ENCODE measurements at regions not wholly inside any gene's neighbourhood (a gene's known extent, or its start where the extent isn't known, plus 50 kb on each side); places are given as distances from the start of the nearest gene placed in this dataset.

DNA sequence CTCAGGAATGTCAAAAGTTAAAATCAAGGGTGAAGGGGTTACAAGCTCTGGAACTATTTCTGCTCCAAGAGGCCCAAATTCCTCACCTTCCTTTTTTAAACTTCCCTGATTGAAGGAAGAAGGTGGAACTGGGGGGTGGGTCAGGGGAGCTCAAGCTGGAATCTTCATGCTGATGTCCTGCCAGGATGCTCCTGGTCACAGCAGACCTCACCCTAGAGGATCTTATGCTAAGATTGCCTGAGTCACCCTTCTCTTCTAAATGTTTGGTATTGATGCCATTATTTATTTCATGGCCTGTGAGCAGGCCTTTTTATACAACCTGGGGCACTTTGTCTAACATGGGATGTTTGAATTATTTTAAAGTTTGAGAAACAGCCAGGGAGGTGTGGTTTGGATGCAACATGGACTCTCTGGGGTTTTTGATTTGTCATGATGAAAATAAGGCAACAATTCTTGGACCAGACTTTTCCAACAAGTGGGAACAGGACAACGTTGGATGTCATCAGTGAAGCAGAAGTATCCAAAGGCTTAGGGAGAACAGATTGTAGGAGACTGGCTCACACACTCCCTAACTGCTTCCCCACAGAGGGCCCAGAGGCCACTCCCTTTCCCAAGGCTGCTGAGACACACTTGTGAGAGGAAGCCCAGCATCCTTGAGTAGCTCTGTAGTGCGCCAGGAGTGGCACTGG, 420.2 kb upstream of the MEX3C start:
- no peaks in the 10 kb centered on the region for H3K36me3 Mint-ChIP-seq (ENCODE audit: low read depth)
- no peak overlapping the region for H3K4me3 Mint-ChIP-seq
- peaks cover 29% of the 10 kb centered on the region for H3K27me3 Mint-ChIP-seq
- no peak for DNase-seq
- H3K4me1 Mint-ChIP-seq (ENCODE audit: low read depth), result no peaks in the 10 kb centered on the region
- H3K9me3 Mint-ChIP-seq, result no peaks in the 10 kb centered on the region
- H3K27ac Mint-ChIP-seq, result no peak overlapping the region

- no peaks in the 10 kb centered on the region for H3K36me3 Mint-ChIP-seq (ENCODE audit: low read depth)
- H3K4me3 Mint-ChIP-seq, result no peak overlapping the region
- H3K27me3 Mint-ChIP-seq, result peaks cover 37% of the 10 kb centered on the region
These were observed 421.8 kb upstream of the MEX3C start for GRCh38 chr18:51619283-51619682.

DNA sequence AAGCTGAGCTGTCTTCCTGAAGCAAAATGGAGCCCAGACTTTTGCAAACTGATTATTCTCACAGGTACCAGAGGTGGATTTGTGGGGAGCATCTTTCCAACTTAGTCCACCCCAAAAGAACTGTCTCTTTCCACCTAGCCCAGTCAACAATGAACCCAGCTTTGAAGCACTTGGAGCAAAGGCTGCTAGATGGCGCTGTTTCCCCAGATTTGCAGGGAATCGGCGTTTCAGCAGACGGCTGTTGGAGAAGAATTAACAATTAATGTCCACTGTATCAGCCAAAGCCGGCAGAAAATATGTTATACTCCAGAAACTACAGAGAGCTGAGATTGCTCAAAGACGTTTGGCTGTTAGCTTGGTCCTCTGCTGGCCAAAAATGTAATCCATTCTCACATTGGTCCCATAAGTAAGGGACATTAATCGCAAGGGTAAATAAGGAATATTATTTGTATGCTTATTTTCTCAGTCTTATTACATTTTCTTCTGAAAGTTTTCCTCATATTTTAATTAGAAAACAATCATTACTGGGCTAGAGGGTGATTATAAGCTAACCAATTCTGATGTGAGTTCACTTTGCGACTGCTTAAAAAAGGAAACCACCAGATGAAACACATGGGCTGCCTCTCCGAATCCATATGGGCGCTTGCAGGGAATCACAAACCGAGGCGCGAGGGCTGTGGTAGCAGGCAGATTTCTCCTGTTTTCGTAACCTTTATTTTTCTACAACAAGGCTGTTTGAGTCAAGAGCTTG, 423.8 kb upstream of the MEX3C start:
- H3K4me1 Mint-ChIP-seq (ENCODE audit: low read depth), result no peaks in the 10 kb centered on the region
- DNase-seq, result peak; percentile 36
- no peaks in the 10 kb centered on the region for H3K9me3 Mint-ChIP-seq
- no peaks in the 10 kb centered on the region for H3K36me3 Mint-ChIP-seq (ENCODE audit: low read depth)
- H3K27me3 Mint-ChIP-seq, result peaks cover 34% of the 10 kb centered on the region
- H3K27ac Mint-ChIP-seq, result no peak overlapping the region
- H3K4me3 Mint-ChIP-seq, result no peak overlapping the region

More at GRCh38 chr18:51619283-51619682, 421.8 kb upstream of the MEX3C start:
- Mint-ChIP-seq H3K9me3 (no peaks in the 10 kb centered on the region), H3K4me1 (ENCODE audit: low read depth) (no peaks in the 10 kb centered on the region), H3K27ac (no peak overlapping the region)
- DNase-seq, result no peak

- Mint-ChIP-seq H3K27me3 (peaks cover 34% of the 10 kb centered on the region), H3K9me3 (no peaks in the 10 kb centered on the region), H3K27ac (no peak overlapping the region), H3K4me3 (no peak overlapping the region), H3K4me1 (ENCODE audit: low read depth) (no peaks in the 10 kb centered on the region), H3K36me3 (ENCODE audit: low read depth) (no peaks in the 10 kb centered on the region)
- DNase-seq, result no peak
These were observed 424.3 kb upstream of the MEX3C start for GRCh38 chr18:51621864-51622160.

DNA sequence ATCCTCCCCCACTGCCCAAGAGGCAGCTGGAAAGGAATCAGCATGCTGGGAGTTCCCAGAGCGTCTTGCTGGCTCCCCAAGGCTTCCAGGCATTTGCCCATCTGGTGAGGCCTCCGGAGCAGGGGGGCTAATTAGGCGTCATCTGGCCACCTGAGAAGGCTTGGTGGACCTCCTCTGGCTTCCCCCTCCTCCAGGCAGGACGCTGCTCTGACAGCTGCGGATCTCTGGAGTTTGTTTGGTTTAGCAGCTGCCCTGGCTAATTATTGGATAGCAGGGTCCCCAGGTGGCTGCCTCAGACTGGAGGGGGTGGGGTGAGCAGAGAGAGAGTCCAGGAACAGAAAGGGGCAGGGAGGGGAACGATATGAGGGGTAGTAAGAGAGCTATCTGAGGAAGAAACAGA, 425.2 kb upstream of the MEX3C start:
- Mint-ChIP-seq H3K4me3 (no peak overlapping the region), H3K27ac (no peak overlapping the region), H3K4me1 (ENCODE audit: low read depth) (no peaks in the 10 kb centered on the region), H3K27me3 (peaks cover 34% of the 10 kb centered on the region), H3K36me3 (ENCODE audit: low read depth) (no peaks in the 10 kb centered on the region), H3K9me3 (no peaks in the 10 kb centered on the region)
- no peak for DNase-seq

DNA sequence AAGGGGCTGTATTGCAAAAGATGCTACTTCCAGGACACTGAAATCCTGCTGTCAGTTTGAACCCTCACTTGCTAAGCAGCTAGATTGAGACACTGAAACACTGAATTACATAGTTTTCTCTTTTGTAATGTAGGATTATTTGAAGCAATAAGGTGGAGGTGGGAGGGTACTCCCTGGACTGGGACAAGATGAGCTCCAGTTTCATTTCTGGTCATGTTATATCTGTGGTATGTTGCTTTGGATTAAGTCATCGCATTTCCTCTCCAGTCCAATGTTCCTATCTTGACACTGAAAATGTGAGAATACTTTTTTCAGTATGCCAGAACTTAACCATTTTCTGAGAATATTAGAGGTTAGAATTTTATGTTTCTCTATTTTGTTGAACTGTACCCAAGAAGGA, 426.2 kb upstream of the MEX3C start:
- Mint-ChIP-seq H3K4me1 (ENCODE audit: low read depth) (no peaks in the 10 kb centered on the region), H3K27ac (no peak overlapping the region), H3K4me3 (no peak overlapping the region), H3K9me3 (no peaks in the 10 kb centered on the region), H3K36me3 (ENCODE audit: low read depth) (no peaks in the 10 kb centered on the region), H3K27me3 (peaks cover 34% of the 10 kb centered on the region)
- DNase-seq, result no peak

DNA sequence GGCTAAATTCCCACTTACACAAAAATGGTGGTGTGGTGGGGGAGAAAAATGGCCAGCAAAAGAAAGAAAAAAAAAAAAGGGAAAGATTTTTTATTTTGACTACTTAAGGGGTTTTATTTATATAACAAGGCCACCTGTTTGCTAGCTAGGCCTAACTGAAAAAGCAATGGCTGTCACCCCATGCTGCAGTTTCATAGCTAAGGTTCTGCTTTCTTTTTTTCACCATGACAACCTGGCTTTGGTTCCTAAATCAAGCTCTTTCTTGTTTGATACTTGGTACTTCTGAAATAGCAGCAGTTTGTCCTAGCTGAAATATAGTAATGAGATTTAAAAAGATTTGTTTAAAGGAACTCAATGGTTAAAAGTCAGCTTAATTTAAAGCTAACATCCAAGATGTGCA, 433.2 kb upstream of the MEX3C start:
- no peaks in the 10 kb centered on the region for H3K4me1 Mint-ChIP-seq (ENCODE audit: low read depth)
- H3K36me3 Mint-ChIP-seq (ENCODE audit: low read depth), result no peaks in the 10 kb centered on the region

GRCh38 chr18:51637881-51638280, 440.4 kb upstream of the MEX3C start:
- DNase-seq, result no peak
- Mint-ChIP-seq H3K4me1 (ENCODE audit: low read depth) (no peaks in the 10 kb centered on the region), H3K27ac (no peak overlapping the region), H3K36me3 (ENCODE audit: low read depth) (no peaks in the 10 kb centered on the region), H3K27me3 (peaks cover 2% of the 10 kb centered on the region), H3K4me3 (no peak overlapping the region), H3K9me3 (no peaks in the 10 kb centered on the region)

More for the DNA sequence above, 433.2 kb upstream of the MEX3C start:
- H3K9me3 Mint-ChIP-seq, result no peaks in the 10 kb centered on the region
- no peak overlapping the region for H3K27ac Mint-ChIP-seq
- DNase-seq, result no peak
- no peaks in the 10 kb centered on the region for H3K27me3 Mint-ChIP-seq
- H3K4me3 Mint-ChIP-seq, result no peak overlapping the region

DNA sequence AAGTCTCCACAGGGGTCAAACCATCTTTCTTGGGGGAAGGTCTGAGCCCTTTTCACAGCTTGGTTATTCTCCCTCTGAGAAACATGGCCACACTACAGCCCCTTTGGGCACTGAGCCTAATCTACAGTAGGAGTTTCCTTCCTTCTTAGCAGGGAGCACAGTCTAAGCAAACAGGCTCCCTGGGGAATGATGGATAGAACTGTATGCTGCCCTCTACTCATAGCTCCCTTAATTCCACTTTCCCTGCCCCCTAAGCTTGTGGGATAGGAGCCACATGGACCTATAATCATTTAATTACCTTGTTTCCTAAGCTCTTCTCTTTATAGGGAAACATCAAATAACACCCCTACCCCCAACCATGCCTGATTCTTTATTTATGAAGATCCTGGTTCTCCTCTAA, 442.1 kb upstream of the MEX3C start:
- no peaks in the 10 kb centered on the region for H3K4me1 Mint-ChIP-seq (ENCODE audit: low read depth)
- no peak for DNase-seq
- H3K27me3 Mint-ChIP-seq, result peaks cover 5% of the 10 kb centered on the region
- H3K4me3 Mint-ChIP-seq, result no peak overlapping the region
- H3K9me3 Mint-ChIP-seq, result no peaks in the 10 kb centered on the region
- H3K27ac Mint-ChIP-seq, result no peak overlapping the region
- H3K36me3 Mint-ChIP-seq (ENCODE audit: low read depth), result no peaks in the 10 kb centered on the region

GRCh38 chr18:51643483-51643882, 446.0 kb upstream of the MEX3C start:
- H3K36me3 Mint-ChIP-seq (ENCODE audit: low read depth), result no peaks in the 10 kb centered on the region
- H3K9me3 Mint-ChIP-seq, result no peaks in the 10 kb centered on the region
- peaks cover 5% of the 10 kb centered on the region for H3K27me3 Mint-ChIP-seq
- no peaks in the 10 kb centered on the region for H3K4me1 Mint-ChIP-seq (ENCODE audit: low read depth)
- no peak overlapping the region for H3K4me3 Mint-ChIP-seq
- DNase-seq, result no peak
- H3K27ac Mint-ChIP-seq, result no peak overlapping the region

DNA sequence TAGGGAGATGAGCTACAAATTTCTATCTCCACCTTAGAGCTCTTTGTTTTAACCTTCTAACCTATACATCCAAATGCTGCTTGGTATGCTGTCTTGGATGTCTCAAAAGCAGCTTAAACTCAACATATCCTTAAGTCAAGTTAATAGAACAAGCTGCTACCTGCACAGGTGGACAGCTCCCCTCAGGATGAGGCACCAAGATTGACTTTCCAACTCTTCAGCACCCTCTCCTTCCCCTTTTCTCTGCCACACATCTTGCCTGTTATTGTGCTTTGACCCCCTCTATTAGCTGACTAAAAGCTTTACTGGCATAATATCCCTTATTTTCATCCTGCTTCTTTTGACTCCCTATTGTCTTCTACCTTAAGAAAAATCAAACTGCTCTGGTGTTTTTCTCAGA, 448.1 kb upstream of the MEX3C start:
- DNase-seq, result no peak
- Mint-ChIP-seq H3K36me3 (ENCODE audit: low read depth) (no peaks in the 10 kb centered on the region), H3K4me3 (no peak overlapping the region), H3K27me3 (peaks cover 5% of the 10 kb centered on the region), H3K9me3 (no peaks in the 10 kb centered on the region), H3K4me1 (ENCODE audit: low read depth) (no peaks in the 10 kb centered on the region), H3K27ac (no peak overlapping the region)

- no peak for DNase-seq
- peaks cover 5% of the 10 kb centered on the region for H3K27me3 Mint-ChIP-seq
- H3K4me3 Mint-ChIP-seq, result no peak overlapping the region
- no peak overlapping the region for H3K27ac Mint-ChIP-seq
- no peaks in the 10 kb centered on the region for H3K9me3 Mint-ChIP-seq
- H3K4me1 Mint-ChIP-seq (ENCODE audit: low read depth), result no peaks in the 10 kb centered on the region
- no peaks in the 10 kb centered on the region for H3K36me3 Mint-ChIP-seq (ENCODE audit: low read depth)
These were observed 449.9 kb upstream of the MEX3C start for GRCh38 chr18:51647346-51647745.

DNA sequence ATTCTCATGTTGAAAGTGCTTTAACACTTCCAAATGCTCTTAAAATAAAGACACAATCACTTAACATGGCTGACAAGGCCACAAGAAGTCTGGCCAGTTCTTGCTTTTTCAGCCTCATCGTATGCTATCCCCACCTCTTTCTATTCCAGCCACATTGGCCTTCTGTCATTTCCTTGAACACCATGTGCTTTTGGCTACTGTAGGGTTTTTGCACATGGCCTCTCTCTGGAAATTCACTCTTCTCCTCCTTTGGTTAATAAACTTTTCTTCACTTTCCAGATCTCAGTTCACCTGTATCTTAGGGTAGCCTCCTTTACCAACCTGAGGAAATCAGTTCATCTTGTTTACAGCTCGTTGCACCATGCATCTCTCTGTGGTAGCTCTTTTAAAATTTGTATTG, 450.5 kb upstream of the MEX3C start:
- H3K4me3 Mint-ChIP-seq, result no peak overlapping the region
- H3K9me3 Mint-ChIP-seq, result no peaks in the 10 kb centered on the region
- H3K27ac Mint-ChIP-seq, result no peak overlapping the region
- DNase-seq, result no peak
- H3K27me3 Mint-ChIP-seq, result peaks cover 5% of the 10 kb centered on the region
- no peaks in the 10 kb centered on the region for H3K4me1 Mint-ChIP-seq (ENCODE audit: low read depth)
- no peaks in the 10 kb centered on the region for H3K36me3 Mint-ChIP-seq (ENCODE audit: low read depth)

GRCh38 chr18:51649796-51650195, 452.3 kb upstream of the MEX3C start:
- Mint-ChIP-seq H3K27me3 (peaks cover 6% of the 10 kb centered on the region), H3K36me3 (ENCODE audit: low read depth) (no peaks in the 10 kb centered on the region), H3K4me1 (ENCODE audit: low read depth) (no peaks in the 10 kb centered on the region), H3K9me3 (no peaks in the 10 kb centered on the region), H3K27ac (no peak overlapping the region), H3K4me3 (no peak overlapping the region)
- no peak for DNase-seq

- no peaks in the 10 kb centered on the region for H3K36me3 Mint-ChIP-seq (ENCODE audit: low read depth)
- no peak for DNase-seq
- H3K4me3 Mint-ChIP-seq, result no peak overlapping the region
- H3K27me3 Mint-ChIP-seq, result peaks cover 10% of the 10 kb centered on the region
- no peak overlapping the region for H3K27ac Mint-ChIP-seq
- no peaks in the 10 kb centered on the region for H3K4me1 Mint-ChIP-seq (ENCODE audit: low read depth)
- no peaks in the 10 kb centered on the region for H3K9me3 Mint-ChIP-seq
These were observed 454.3 kb upstream of the MEX3C start for GRCh38 chr18:51651761-51652160.
